Lower lobe of right lung (tissue), 2 donors: ENCODE measurements at regions not wholly inside any gene's neighbourhood (a gene's known extent, or its start where the extent isn't known, plus 50 kb on each side); places are given as distances from the start of the nearest gene placed in this dataset.

ENCODE experiments used
- ATAC-seq, 2 donors: fragments of 200-7000 bp; cut with Tn5 transposase; one replicate each; pipeline ENCODE4 v1.9.1; 2020 to 2022; ENCODE audit warnings: mild to moderate bottlenecking in 2 of 2, moderate library complexity in 2 of 2
- DNase-seq: peaks from one replicate; pipeline ENCODE4 v3.0.0-alpha.2; 2020
- H3K27ac ChIP-seq: fragments of 200-600 bp; one replicate; pipeline ENCODE4 v1.8.0; 2022
- H3K27me3 ChIP-seq: fragments of 200-600 bp; one replicate; pipeline ENCODE4 v1.8.0; 2022; ENCODE audit warnings: low read depth
- H3K36me3 ChIP-seq: fragments of 200-600 bp; one replicate; pipeline ENCODE4 v1.8.0; 2022; ENCODE audit warnings: mild to moderate bottlenecking
- H3K4me1 ChIP-seq: fragments of 200-600 bp; one replicate; pipeline ENCODE4 v1.8.0; 2022
- H3K4me3 ChIP-seq: fragments of 200-600 bp; one replicate; pipeline ENCODE4 v1.8.0; 2022; ENCODE audit warnings: mild to moderate bottlenecking
- H3K9me3 ChIP-seq: fragments of 200-600 bp; one replicate; pipeline ENCODE4 v1.8.0; 2022
- CTCF ChIP-seq: fragments of 200-600 bp; IDR thresholded peaks from one replicate; pipeline ENCODE4 v1.8.0; 2022; ENCODE audit warnings: antibody characterized with exemption, mild to moderate bottlenecking
- intact Hi-C: fragments of 100-400 bp; cut with DNase I; formaldehyde crosslinking; loops from one replicate; pipeline ENCODE4 v1.11.0; 2022
- donor health status: DM: no; HTN: yes; CAD: no; lungs with severe emphysema.

- no peak for TF ChIP-seq CTCF
- DNase-seq = no peak
Observed at GRCh38 chr5:86838083-86838482, 220.3 kb downstream of the COX7C start.

GRCh38 chr5:86841000-86841644 lies 223.4 kb downstream of the COX7C start:
- no peaks in the 10 kb centered on the region for H3K27me3 ChIP-seq
- TF ChIP-seq CTCF = no peak
- no peaks in the 10 kb centered on the region for H3K9me3 ChIP-seq
- H3K4me1 ChIP-seq = no peaks in the 10 kb centered on the region
- H3K4me3 ChIP-seq = no peak overlapping the region
- H3K27ac ChIP-seq = no peak overlapping the region
- no peaks in the 10 kb centered on the region for H3K36me3 ChIP-seq
- DNase-seq = no peak
- intact Hi-C loops = no loop called here
- ATAC-seq = no peak

More at GRCh38 chr5:86838083-86838482, 220.3 kb downstream of the COX7C start:
- no peaks in the 10 kb centered on the region for H3K9me3 ChIP-seq
- H3K4me3 ChIP-seq = no peak overlapping the region
- no peak overlapping the region for H3K27ac ChIP-seq
- no peaks in the 10 kb centered on the region for H3K27me3 ChIP-seq
- no peak for ATAC-seq
- no peaks in the 10 kb centered on the region for H3K4me1 ChIP-seq
- no peaks in the 10 kb centered on the region for H3K36me3 ChIP-seq
- intact Hi-C loops = no loop called here

- Histone ChIP-seq H3K4me1 (no peaks in the 10 kb centered on the region), H3K36me3 (no peaks in the 10 kb centered on the region), H3K27me3 (no peaks in the 10 kb centered on the region), H3K27ac (no peak overlapping the region), H3K9me3 (no peaks in the 10 kb centered on the region), H3K4me3 (no peak overlapping the region)
- TF ChIP-seq CTCF = no peak
- ATAC-seq (no peak), DNase-seq (no peak)
- intact Hi-C loops = no loop called here
Observed at GRCh38 chr5:86858442-86858841, 240.7 kb downstream of the COX7C start.

GRCh38 chr5:86861512-86861911 lies 243.8 kb downstream of the COX7C start:
- Histone ChIP-seq H3K4me1 (no peaks in the 10 kb centered on the region), H3K27ac (no peak overlapping the region), H3K27me3 (no peaks in the 10 kb centered on the region), H3K9me3 (no peaks in the 10 kb centered on the region), H3K4me3 (no peak overlapping the region), H3K36me3 (no peaks in the 10 kb centered on the region)
- TF ChIP-seq CTCF = no peak
- intact Hi-C loops = no loop called here
- no peak for ATAC-seq
- no peak for DNase-seq

GRCh38 chr5:86862093-86862492 lies 244.4 kb downstream of the COX7C start:
- no peaks in the 10 kb centered on the region for H3K36me3 ChIP-seq
- no peak overlapping the region for H3K4me3 ChIP-seq
- no peaks in the 10 kb centered on the region for H3K9me3 ChIP-seq
- H3K27ac ChIP-seq = no peak overlapping the region
- DNase-seq (no peak), ATAC-seq (no peak)
- TF ChIP-seq CTCF = no peak
- no peaks in the 10 kb centered on the region for H3K4me1 ChIP-seq
- intact Hi-C loops = no loop called here
- H3K27me3 ChIP-seq = no peaks in the 10 kb centered on the region
